ENCODE measurements at regions not wholly inside any gene's neighbourhood (a gene's known extent, or its start where the extent isn't known, plus 50 kb on each side); places are given as distances from the start of the nearest gene placed in this dataset.

- H3K4me3 ChIP-seq (replicated peaks; ENCODE audit: insufficient read depth, low read length) = no peak overlapping the region
- H3K27me3 ChIP-seq (ENCODE audit: insufficient read depth, poor library complexity, severe bottlenecking) = no peaks in the 10 kb centered on the region
- TF ChIP-seq CTCF (IDR thresholded peaks at IDR 0.05; ENCODE audit: insufficient read depth, low read length) (no peak), REST (IDR thresholded peaks at IDR 0.05; ENCODE audit: insufficient replicate concordance, low read depth) (no peak), SPI1 (IDR thresholded peaks at IDR 0.05; ENCODE audit: borderline replicate concordance, low read depth) (no peak)
- no peak overlapping the region for H3K27ac ChIP-seq (replicated peaks)
- no peak for DNase-seq (ENCODE audit: low read depth in 1 of 2, low spot score in 1 of 2)
Measured at GRCh38 chr5:87097664-87098063, 170.0 kb upstream of the RASA1 start.

- Histone ChIP-seq H3K27me3 (ENCODE audit: insufficient read depth, poor library complexity, severe bottlenecking) (no peaks in the 10 kb centered on the region), H3K27ac (replicated peaks) (no peak overlapping the region), H3K4me3 (replicated peaks; ENCODE audit: insufficient read depth, low read length) (no peak overlapping the region)
- TF ChIP-seq POLR2AphosphoS5 (IDR thresholded peaks at IDR 0.05; ENCODE audit: low read depth) (no peak), GABPA (IDR thresholded peaks at IDR 0.05; ENCODE audit: low read depth) (no peak), REST (IDR thresholded peaks at IDR 0.05; ENCODE audit: insufficient replicate concordance, low read depth) (no peak), CTCF (IDR thresholded peaks at IDR 0.05; ENCODE audit: insufficient read depth, low read length) (no peak), SPI1 (IDR thresholded peaks at IDR 0.05; ENCODE audit: borderline replicate concordance, low read depth) (no peak)
- no peak for DNase-seq (ENCODE audit: low read depth in 1 of 2, low spot score in 1 of 2)
Measured at GRCh38 chr5:87099291-87099839, 168.3 kb upstream of the RASA1 start.

GRCh38 chr5:87099968-87100367, 167.7 kb upstream of the RASA1 start:
- TF ChIP-seq SPI1 (IDR thresholded peaks at IDR 0.05; ENCODE audit: borderline replicate concordance, low read depth) = no peak
- TF ChIP-seq REST (IDR thresholded peaks at IDR 0.05; ENCODE audit: insufficient replicate concordance, low read depth) = no peak
- TF ChIP-seq POLR2AphosphoS5 (IDR thresholded peaks at IDR 0.05; ENCODE audit: low read depth) = no peak
- TF ChIP-seq GABPA (IDR thresholded peaks at IDR 0.05; ENCODE audit: low read depth) = no peak
- no peak for TF ChIP-seq CTCF (IDR thresholded peaks at IDR 0.05; ENCODE audit: insufficient read depth, low read length)
- no peaks in the 10 kb centered on the region for H3K27me3 ChIP-seq (ENCODE audit: insufficient read depth, poor library complexity, severe bottlenecking)
- no peak overlapping the region for H3K27ac ChIP-seq (replicated peaks)

More at GRCh38 chr5:87099968-87100367, 167.7 kb upstream of the RASA1 start:
- DNase-seq (ENCODE audit: low read depth in 1 of 2, low spot score in 1 of 2) = no peak
- no peak overlapping the region for H3K4me3 ChIP-seq (replicated peaks; ENCODE audit: insufficient read depth, low read length)

Measured in HL-60 (cell line).